Liver (tissue), 8 donors: ENCODE measurements at regions not wholly inside any gene's neighbourhood (a gene's known extent, or its start where the extent isn't known, plus 50 kb on each side); places are given as distances from the start of the nearest gene placed in this dataset.

Experiments used
- DNase-seq: peaks from one replicate; pipeline ENCODE4 v3.0.0-alpha.2; 2017; ENCODE audit warnings: low spot score
- H3K27ac ChIP-seq, 2 donors: one replicate each; pipeline ENCODE4 v1.7.0; 2013; ENCODE audit warnings: inconsistent platforms in 2 of 2, low read length in 2 of 2, control low read depth in 1 of 2, low read depth in 1 of 2, mild to moderate bottlenecking in 1 of 2
- H3K27me3 ChIP-seq, 4 donors: one replicate each; pipeline versions ENCODE4 v1.6.1 to v1.7.0; 2013; ENCODE audit warnings: low read length in 3 of 4, inconsistent platforms in 1 of 4, mild to moderate bottlenecking in 1 of 4, moderate library complexity in 1 of 4; ENCODE audit not compliant: control insufficient read depth in 4 of 4, insufficient read depth in 4 of 4
- H3K36me3 ChIP-seq, 4 donors: one replicate each; pipeline versions ENCODE4 v1.6.1 to v1.7.0; 2013; ENCODE audit warnings: low read length in 3 of 4, mild to moderate bottlenecking in 3 of 4, low read depth in 1 of 4, moderate library complexity in 1 of 4; ENCODE audit not compliant: control insufficient read depth in 4 of 4, insufficient read depth in 3 of 4
- H3K4me1 ChIP-seq, 4 donors: one replicate each; pipeline versions ENCODE4 v1.6.1 to v1.7.0; 2013; ENCODE audit warnings: low read length in 3 of 4, mild to moderate bottlenecking in 3 of 4, moderate library complexity in 1 of 4; ENCODE audit not compliant: control insufficient read depth in 4 of 4, insufficient read depth in 4 of 4
- H3K4me3 ChIP-seq, 3 donors: one replicate each; pipeline versions ENCODE4 v1.6.1 to v1.7.0; 2013; ENCODE audit warnings: low read length in 3 of 3, control low read depth in 1 of 3, low read depth in 1 of 3, mild to moderate bottlenecking in 1 of 3
- H3K9ac ChIP-seq, 2 donors: one replicate each; pipeline ENCODE4 v1.7.0; 2013; ENCODE audit warnings: low read length in 2 of 2, mild to moderate bottlenecking in 2 of 2, moderate library complexity in 2 of 2, control low read depth in 1 of 2, low read depth in 1 of 2
- H3K9me3 ChIP-seq, 4 donors: one replicate each; pipeline versions ENCODE4 v1.6.1 to v1.7.0; 2013; ENCODE audit warnings: low read length in 3 of 4; ENCODE audit not compliant: control insufficient read depth in 4 of 4
- EGR1 ChIP-seq, 2 donors: IDR thresholded peaks; 2 replicates each; pipeline ENCODE4 v1.6.1; 2016 to 2018; ENCODE audit warnings: antibody characterized with exemption in 2 of 2, low read depth in 2 of 2
- FOXA1 ChIP-seq: IDR thresholded peaks from 2 replicates; pipeline ENCODE4 v1.6.1; 2016; ENCODE audit warnings: antibody characterized with exemption
- FOXA2 ChIP-seq: IDR thresholded peaks from 2 replicates; pipeline ENCODE4 v1.6.1; 2016; ENCODE audit warnings: antibody characterized with exemption
- HNF4A ChIP-seq, 2 donors: conservative IDR thresholded peaks; 2 replicates each; pipeline ENCODE4 v1.6.1; 2016; ENCODE audit warnings: antibody characterized with exemption in 2 of 2, mild to moderate bottlenecking in 2 of 2
- HNF4G ChIP-seq: IDR thresholded peaks from 2 replicates; pipeline ENCODE4 v1.6.1; 2016; ENCODE audit warnings: antibody characterized with exemption
- JUND ChIP-seq, 2 donors: IDR thresholded peaks; 2 replicates each; pipeline ENCODE4 v1.6.1; 2016; ENCODE audit warnings: antibody characterized with exemption in 2 of 2
- NR2F2 ChIP-seq: IDR thresholded peaks from 2 replicates; pipeline ENCODE4 v1.6.1; 2016; ENCODE audit warnings: antibody characterized with exemption
- RAD21 ChIP-seq, 2 donors: IDR thresholded peaks; 2 replicates each; pipeline ENCODE4 v1.6.1; 2016; ENCODE audit warnings: antibody characterized with exemption in 2 of 2, mild to moderate bottlenecking in 2 of 2
- RXRA ChIP-seq, 2 donors: IDR thresholded peaks; 2 replicates each; pipeline ENCODE4 v1.6.1; 2017 to 2018; ENCODE audit warnings: antibody characterized with exemption in 2 of 2, mild to moderate bottlenecking in 1 of 2
- SP1 ChIP-seq: IDR thresholded peaks from 2 replicates; pipeline ENCODE4 v1.6.1; 2018; ENCODE audit warnings: antibody characterized with exemption, mild to moderate bottlenecking
- YY1 ChIP-seq: IDR thresholded peaks from 2 replicates; pipeline ENCODE4 v1.6.1; 2016; ENCODE audit warnings: antibody characterized with exemption, mild to moderate bottlenecking
- WGBS: extraction: QIAGEN DNeasy Blood & Tissue Kit; methylation state at CpG from one replicate; pipeline ENCODE4 v1.1.7; 2013; 5-methylcytosine and 5-hydroxymethylcytosine counted together
- TF ChIP-seq, protein P1 (sequence below): IDR thresholded peaks from 2 replicates; pipeline ENCODE4 v1.6.1; 2016; ENCODE audit warnings: antibody characterized with exemption
- TF ChIP-seq, protein P2 (sequence below): IDR thresholded peaks from 2 replicates; pipeline ENCODE4 v1.6.1; 2016; ENCODE audit warnings: antibody characterized with exemption
- TF ChIP-seq, protein P3 (sequence below): fragments of 150-350 bp; IDR thresholded peaks from 2 replicates; pipeline ENCODE4 v1.5.1; 2017; ENCODE audit warnings: improper control_type of control experiment, low read depth, low read length; ENCODE audit not compliant: missing input control
- TF ChIP-seq, protein P4 (sequence below): IDR thresholded peaks from 2 replicates; pipeline ENCODE4 v1.6.1; 2016; ENCODE audit warnings: antibody characterized with exemption, mild to moderate bottlenecking
- TF ChIP-seq, protein P5 (sequence below): IDR thresholded peaks from 2 replicates; pipeline ENCODE4 v1.6.1; 2016; ENCODE audit warnings: antibody characterized with exemption
- donor health status: healthy.
- donor health status: healthy.
- donor health status: healthy.
- donor health status: healthy.
- donor health status: healthy.

DNA sequence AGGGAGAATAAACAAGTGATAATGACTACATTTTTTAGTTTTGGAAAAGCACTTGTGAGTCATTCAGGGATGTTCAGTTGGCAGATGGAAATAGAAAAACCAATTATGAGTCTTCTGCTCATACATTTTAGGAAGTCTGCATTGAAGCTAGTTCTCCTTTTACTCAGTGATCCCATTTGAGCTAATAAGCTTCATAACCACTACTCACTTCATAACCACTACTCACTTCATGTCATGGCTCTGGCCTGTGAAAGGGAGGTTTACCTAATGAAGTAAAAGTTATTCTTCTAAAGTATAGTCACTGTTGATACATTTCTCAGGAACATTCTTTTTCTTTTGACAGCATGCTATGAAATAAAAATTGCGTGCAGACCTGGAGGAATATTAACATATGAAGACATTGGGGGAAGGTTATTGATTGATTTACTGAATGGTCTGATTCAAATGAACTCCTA, 948.7 kb downstream of the TSN start:
- peaks cover 0 to 6% (median under 1%) of the 10 kb centered on the region in 4 donors for H3K4me1 ChIP-seq
- TF ChIP-seq RXRA (IDR thresholded peaks at IDR 0.05) (no peak), FOXA1 (no peak), HNF4G (no peak), JUND (IDR thresholded peaks at IDR 0.05) (no peak), FOXA2 (no peak)
- TF ChIP-seq, protein P1, sequence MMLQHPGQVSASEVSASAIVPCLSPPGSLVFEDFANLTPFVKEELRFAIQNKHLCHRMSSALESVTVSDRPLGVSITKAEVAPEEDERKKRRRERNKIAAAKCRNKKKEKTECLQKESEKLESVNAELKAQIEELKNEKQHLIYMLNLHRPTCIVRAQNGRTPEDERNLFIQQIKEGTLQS = no peak
- DNase-seq = no peak

DNA sequence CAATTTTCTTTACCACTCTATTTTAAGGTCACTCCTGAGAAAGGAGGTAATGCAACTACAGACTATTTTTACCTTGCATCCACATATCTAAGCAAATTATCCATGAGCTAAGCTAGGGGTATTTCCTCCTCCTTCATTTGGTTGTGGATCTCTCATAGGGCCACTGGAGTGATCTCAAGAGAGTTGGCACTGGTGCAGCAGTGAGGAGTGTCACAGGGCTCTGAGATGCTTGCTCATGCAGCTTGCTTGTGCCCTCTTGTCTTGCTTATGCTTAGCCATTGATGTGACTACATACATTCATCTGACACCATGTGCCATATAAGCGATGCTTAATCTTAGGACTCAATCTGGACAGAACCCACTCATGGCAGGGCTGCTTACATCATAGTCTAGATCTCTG, 950.3 kb downstream of the TSN start:
- TF ChIP-seq, protein P2, sequence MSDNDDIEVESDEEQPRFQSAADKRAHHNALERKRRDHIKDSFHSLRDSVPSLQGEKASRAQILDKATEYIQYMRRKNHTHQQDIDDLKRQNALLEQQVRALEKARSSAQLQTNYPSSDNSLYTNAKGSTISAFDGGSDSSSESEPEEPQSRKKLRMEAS = no peak
- TF ChIP-seq, protein P3, sequence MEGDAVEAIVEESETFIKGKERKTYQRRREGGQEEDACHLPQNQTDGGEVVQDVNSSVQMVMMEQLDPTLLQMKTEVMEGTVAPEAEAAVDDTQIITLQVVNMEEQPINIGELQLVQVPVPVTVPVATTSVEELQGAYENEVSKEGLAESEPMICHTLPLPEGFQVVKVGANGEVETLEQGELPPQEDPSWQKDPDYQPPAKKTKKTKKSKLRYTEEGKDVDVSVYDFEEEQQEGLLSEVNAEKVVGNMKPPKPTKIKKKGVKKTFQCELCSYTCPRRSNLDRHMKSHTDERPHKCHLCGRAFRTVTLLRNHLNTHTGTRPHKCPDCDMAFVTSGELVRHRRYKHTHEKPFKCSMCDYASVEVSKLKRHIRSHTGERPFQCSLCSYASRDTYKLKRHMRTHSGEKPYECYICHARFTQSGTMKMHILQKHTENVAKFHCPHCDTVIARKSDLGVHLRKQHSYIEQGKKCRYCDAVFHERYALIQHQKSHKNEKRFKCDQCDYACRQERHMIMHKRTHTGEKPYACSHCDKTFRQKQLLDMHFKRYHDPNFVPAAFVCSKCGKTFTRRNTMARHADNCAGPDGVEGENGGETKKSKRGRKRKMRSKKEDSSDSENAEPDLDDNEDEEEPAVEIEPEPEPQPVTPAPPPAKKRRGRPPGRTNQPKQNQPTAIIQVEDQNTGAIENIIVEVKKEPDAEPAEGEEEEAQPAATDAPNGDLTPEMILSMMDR = no peak
- TF ChIP-seq, protein P4, sequence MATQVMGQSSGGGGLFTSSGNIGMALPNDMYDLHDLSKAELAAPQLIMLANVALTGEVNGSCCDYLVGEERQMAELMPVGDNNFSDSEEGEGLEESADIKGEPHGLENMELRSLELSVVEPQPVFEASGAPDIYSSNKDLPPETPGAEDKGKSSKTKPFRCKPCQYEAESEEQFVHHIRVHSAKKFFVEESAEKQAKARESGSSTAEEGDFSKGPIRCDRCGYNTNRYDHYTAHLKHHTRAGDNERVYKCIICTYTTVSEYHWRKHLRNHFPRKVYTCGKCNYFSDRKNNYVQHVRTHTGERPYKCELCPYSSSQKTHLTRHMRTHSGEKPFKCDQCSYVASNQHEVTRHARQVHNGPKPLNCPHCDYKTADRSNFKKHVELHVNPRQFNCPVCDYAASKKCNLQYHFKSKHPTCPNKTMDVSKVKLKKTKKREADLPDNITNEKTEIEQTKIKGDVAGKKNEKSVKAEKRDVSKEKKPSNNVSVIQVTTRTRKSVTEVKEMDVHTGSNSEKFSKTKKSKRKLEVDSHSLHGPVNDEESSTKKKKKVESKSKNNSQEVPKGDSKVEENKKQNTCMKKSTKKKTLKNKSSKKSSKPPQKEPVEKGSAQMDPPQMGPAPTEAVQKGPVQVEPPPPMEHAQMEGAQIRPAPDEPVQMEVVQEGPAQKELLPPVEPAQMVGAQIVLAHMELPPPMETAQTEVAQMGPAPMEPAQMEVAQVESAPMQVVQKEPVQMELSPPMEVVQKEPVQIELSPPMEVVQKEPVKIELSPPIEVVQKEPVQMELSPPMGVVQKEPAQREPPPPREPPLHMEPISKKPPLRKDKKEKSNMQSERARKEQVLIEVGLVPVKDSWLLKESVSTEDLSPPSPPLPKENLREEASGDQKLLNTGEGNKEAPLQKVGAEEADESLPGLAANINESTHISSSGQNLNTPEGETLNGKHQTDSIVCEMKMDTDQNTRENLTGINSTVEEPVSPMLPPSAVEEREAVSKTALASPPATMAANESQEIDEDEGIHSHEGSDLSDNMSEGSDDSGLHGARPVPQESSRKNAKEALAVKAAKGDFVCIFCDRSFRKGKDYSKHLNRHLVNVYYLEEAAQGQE = no peak
- H3K9ac ChIP-seq = no peak overlapping the region
- 97% methylated on average over 1 of the region's 1 CpG for WGBS
- H3K9me3 ChIP-seq = no peaks in the 10 kb centered on the region
- H3K4me1 ChIP-seq = peaks cover 0 to 6% (median 2%) of the 10 kb centered on the region in 4 donors
- peak overlapping the region in 1 of 2 donors; percentile 68 for H3K27ac ChIP-seq
- no peaks in the 10 kb centered on the region for H3K36me3 ChIP-seq
- no peak overlapping the region for H3K4me3 ChIP-seq
- no peaks in the 10 kb centered on the region for H3K27me3 ChIP-seq
- DNase-seq = no peak

More for the DNA sequence above, 948.7 kb downstream of the TSN start:
- Histone ChIP-seq H3K9me3 (no peaks in the 10 kb centered on the region), H3K36me3 (no peaks in the 10 kb centered on the region), H3K27me3 (no peaks in the 10 kb centered on the region), H3K27ac (no peak overlapping the region), H3K9ac (no peak overlapping the region), H3K4me3 (no peak overlapping the region)
- WGBS = 96% methylated on average over 1 of the region's 1 CpG

DNA sequence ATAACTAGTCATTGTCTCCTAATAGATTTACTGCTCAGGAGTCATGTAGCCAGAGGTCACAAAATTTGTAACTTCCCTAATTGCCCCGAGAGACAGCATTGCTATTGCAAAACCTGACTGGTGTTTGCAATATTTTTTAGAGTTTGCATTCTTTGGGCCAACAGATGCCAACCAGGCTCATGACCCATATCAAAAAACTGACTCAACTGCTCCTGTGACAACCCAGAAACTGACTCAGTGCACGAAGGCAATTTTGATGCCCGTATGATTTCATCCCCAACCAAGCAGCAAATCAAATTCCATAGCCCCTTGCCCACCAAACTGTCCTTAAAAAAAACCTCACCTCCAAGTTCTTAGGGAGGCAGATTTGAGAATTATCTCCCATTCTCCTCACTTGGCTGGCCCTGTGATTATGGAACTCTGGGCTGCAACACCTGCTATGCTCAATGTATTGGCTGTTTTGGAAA, 951.3 kb downstream of the TSN start:
- 28% methylated on average over 3 of the region's 3 CpGs for WGBS
- peaks cover 0 to 6% (median 2%) of the 10 kb centered on the region in 4 donors for H3K4me1 ChIP-seq
- no peak for DNase-seq

More for the DNA sequence above, 951.3 kb downstream of the TSN start:
- TF ChIP-seq NR2F2 = no peak
- TF ChIP-seq EGR1 (IDR thresholded peaks at IDR 0.05; ENCODE audit: low read depth in 2 of 2) = peak in 1 of 2 donors; percentile 63
- TF ChIP-seq, protein P5, sequence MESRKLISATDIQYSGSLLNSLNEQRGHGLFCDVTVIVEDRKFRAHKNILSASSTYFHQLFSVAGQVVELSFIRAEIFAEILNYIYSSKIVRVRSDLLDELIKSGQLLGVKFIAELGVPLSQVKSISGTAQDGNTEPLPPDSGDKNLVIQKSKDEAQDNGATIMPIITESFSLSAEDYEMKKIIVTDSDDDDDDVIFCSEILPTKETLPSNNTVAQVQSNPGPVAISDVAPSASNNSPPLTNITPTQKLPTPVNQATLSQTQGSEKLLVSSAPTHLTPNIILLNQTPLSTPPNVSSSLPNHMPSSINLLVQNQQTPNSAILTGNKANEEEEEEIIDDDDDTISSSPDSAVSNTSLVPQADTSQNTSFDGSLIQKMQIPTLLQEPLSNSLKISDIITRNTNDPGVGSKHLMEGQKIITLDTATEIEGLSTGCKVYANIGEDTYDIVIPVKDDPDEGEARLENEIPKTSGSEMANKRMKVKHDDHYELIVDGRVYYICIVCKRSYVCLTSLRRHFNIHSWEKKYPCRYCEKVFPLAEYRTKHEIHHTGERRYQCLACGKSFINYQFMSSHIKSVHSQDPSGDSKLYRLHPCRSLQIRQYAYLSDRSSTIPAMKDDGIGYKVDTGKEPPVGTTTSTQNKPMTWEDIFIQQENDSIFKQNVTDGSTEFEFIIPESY = peak; percentile 71
- TF ChIP-seq SP1 = no peak
- peak in 1 of 2 donors; percentile 83 for TF ChIP-seq JUND (IDR thresholded peaks at IDR 0.05)
- TF ChIP-seq FOXA2 = no peak
- peak; percentile 58 for TF ChIP-seq YY1
- TF ChIP-seq RXRA (IDR thresholded peaks at IDR 0.05) = peak in 1 of 2 donors; percentile 89
- peak; percentile 12 to 89 for TF ChIP-seq HNF4A (conservative IDR thresholded peaks at IDR 0.05)
- TF ChIP-seq, protein P2 = peak; percentile 41
- TF ChIP-seq, protein P4 = peak; percentile 19
- TF ChIP-seq RAD21 (IDR thresholded peaks at IDR 0.05) = peak in 1 of 2 donors; percentile 62
- no peaks in the 10 kb centered on the region for H3K36me3 ChIP-seq
- no peaks in the 10 kb centered on the region for H3K27me3 ChIP-seq
- no peak overlapping the region for H3K9ac ChIP-seq
- H3K9me3 ChIP-seq = no peaks in the 10 kb centered on the region
- peak overlapping the region; percentile 81 to 92 for H3K27ac ChIP-seq
- peak overlapping the region in 1 of 3 donors; percentile 12 for H3K4me3 ChIP-seq
